Gastroesophageal sphincter (tissue), 4 donors: ENCODE measurements at regions not wholly inside any gene's neighbourhood (a gene's known extent, or its start where the extent isn't known, plus 50 kb on each side); places are given as distances from the start of the nearest gene placed in this dataset.

ENCODE experiments used
- ATAC-seq: fragments of 150-250 bp; one replicate; pipeline ENCODE4 v1.9.1; 2016; ENCODE audit warnings: mild to moderate bottlenecking, moderate library complexity
- H3K27ac ChIP-seq, 4 donors: fragments of 200-600 bp; sonication (generic) in 3 of 4; 1 replicate in 3 of 4; 2 replicates in 1 of 4; pipeline ENCODE4 v1.5.1; 2016 to 2019
- H3K27me3 ChIP-seq: fragments of 200-600 bp; sonication (generic); one replicate; pipeline ENCODE4 v1.5.1; 2019
- H3K36me3 ChIP-seq, 2 donors: fragments of 200-600 bp; sonication (generic); one replicate each; pipeline ENCODE4 v1.5.1; 2019; ENCODE audit warnings: control low read depth in 1 of 2
- H3K4me1 ChIP-seq, 3 donors: fragments of 200-600 bp; sonication (generic); 1 replicate in 2 of 3; 2 replicates in 1 of 3; pipeline ENCODE4 v1.5.1; 2016 to 2019; ENCODE audit warnings: control low read depth in 2 of 3
- H3K4me3 ChIP-seq, 2 donors: fragments of 200-600 bp; sonication (generic); one replicate each; pipeline ENCODE4 v1.5.1; 2019; ENCODE audit warnings: mild to moderate bottlenecking in 1 of 2, moderate library complexity in 1 of 2
- H3K9me3 ChIP-seq, 3 donors: fragments of 200-600 bp; sonication (generic); one replicate each; pipeline ENCODE4 v1.5.1; 2017 to 2019; ENCODE audit warnings: control low read depth in 2 of 3
- EP300 ChIP-seq: sonication (generic); formaldehyde crosslinking; IDR thresholded peaks from one replicate; pipeline ENCODE4 v1.6.1; 2017; ENCODE audit warnings: antibody characterized with exemption, mild to moderate bottlenecking
- POLR2A ChIP-seq, 2 donors: fragments of 450-650 bp; IDR thresholded peaks; one replicate each; pipeline ENCODE4 v1.6.1; 2017; ENCODE audit warnings: antibody characterized with exemption in 2 of 2, mild to moderate bottlenecking in 2 of 2, moderate library complexity in 1 of 2
- POLR2AphosphoS5 ChIP-seq: sonication (generic); formaldehyde crosslinking; IDR thresholded peaks from one replicate; pipeline ENCODE4 v1.6.1; 2017; ENCODE audit warnings: antibody characterized with exemption
- WGBS, 2 donors: methylation state at CpG; one replicate each; pipeline ENCODE4 v1.1.5; 2018; ENCODE audit warnings: low coverage in 1 of 2; 5-methylcytosine and 5-hydroxymethylcytosine counted together
- TF ChIP-seq, protein P1 (sequence below), 4 experiments: fragments of 200-600 bp in 2 of 4; fragments of 450-650 bp in 2 of 4; sonication (generic) in 1 of 4; IDR thresholded peaks; one replicate each; pipeline ENCODE4 v1.5.1; 2017 to 2019; ENCODE audit warnings: antibody characterized with exemption in 4 of 4, mild to moderate bottlenecking in 2 of 4, moderate library complexity in 2 of 4

DNA sequence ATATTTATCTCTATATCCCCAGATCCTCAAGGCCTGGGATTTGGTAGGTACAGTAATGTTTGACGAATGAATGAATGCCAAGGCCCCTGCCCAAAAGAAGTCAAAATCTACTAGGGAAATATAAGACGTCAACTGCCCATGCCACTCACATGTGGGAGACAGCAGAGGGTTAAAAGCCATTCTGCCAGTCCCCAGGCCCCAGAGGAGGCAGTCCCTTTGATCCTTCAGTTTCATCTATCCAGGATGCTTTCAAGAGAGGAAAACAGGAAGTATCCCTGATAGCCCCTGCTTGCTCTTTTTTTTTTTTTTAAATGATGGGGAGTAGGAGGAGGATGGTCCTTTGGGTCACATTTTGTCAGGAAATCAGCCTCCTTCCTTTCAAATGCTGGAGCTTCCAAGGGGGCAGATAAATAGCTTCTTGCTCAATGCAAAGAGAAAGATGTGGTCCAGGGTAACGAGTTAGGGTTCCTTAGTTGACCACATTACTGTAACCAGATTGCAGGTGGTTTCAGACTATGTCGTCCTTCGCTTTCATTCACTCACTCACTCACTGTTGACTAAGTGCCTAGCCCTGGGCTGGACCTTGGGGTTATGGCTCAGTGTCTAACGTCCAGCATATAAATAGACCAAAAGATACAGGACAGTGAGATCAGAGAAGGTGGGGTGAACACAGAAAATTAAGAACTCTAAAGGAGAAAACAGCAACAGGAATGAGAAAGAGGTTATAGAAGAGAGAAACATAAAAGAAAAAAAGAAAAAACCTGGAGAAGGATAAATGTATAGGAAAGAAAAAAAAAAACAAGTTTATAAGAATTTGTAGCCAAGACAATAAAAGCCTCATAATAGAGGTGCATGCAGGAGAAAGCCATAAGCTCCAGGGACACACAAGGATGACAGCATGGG lies 64.6 kb upstream of the PIM1 start:
- ATAC-seq, result no peak
- no peaks in the 10 kb centered on the region for H3K36me3 ChIP-seq
- peaks cover 5 to 30% (median 21%) of the 10 kb centered on the region in 3 donors for H3K4me1 ChIP-seq
- no peak for TF ChIP-seq EP300
- TF ChIP-seq, protein P1, sequence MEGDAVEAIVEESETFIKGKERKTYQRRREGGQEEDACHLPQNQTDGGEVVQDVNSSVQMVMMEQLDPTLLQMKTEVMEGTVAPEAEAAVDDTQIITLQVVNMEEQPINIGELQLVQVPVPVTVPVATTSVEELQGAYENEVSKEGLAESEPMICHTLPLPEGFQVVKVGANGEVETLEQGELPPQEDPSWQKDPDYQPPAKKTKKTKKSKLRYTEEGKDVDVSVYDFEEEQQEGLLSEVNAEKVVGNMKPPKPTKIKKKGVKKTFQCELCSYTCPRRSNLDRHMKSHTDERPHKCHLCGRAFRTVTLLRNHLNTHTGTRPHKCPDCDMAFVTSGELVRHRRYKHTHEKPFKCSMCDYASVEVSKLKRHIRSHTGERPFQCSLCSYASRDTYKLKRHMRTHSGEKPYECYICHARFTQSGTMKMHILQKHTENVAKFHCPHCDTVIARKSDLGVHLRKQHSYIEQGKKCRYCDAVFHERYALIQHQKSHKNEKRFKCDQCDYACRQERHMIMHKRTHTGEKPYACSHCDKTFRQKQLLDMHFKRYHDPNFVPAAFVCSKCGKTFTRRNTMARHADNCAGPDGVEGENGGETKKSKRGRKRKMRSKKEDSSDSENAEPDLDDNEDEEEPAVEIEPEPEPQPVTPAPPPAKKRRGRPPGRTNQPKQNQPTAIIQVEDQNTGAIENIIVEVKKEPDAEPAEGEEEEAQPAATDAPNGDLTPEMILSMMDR (IDR thresholded peaks at IDR 0.05), result no peak
- no peak for TF ChIP-seq POLR2A (IDR thresholded peaks at IDR 0.05)
- no peak for TF ChIP-seq POLR2AphosphoS5
- peak overlapping the region in 1 of 4 donors; percentile 84 for H3K27ac ChIP-seq
- H3K4me3 ChIP-seq, result no peak overlapping the region
- no peaks in the 10 kb centered on the region for H3K27me3 ChIP-seq
- 82 to 84% methylated on average over 6 of the region's 6 CpGs for whole genome bisulfite sequencing, 2 donors
- H3K9me3 ChIP-seq, result no peaks in the 10 kb centered on the region

DNA sequence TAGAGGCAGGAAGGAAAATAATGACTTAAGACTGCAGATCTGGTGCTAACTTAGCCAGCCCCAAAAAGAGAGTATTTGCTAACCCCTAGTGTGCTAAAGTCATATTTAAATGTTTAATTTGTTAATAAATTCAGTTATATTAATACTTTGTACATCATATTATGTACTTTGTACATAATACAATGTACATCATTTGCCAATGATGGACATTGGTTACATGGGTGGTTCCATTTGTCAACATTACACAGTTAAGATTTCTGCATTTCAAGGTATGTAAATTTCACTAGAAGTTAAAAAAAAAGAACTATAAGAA lies 63.9 kb upstream of the PIM1 start:
- Histone ChIP-seq H3K36me3 (no peaks in the 10 kb centered on the region), H3K9me3 (no peaks in the 10 kb centered on the region), H3K4me1 (peaks cover 5 to 30% (median 21%) of the 10 kb centered on the region in 3 donors), H3K27me3 (no peaks in the 10 kb centered on the region), H3K27ac (no peak overlapping the region), H3K4me3 (no peak overlapping the region)
- TF ChIP-seq EP300 (no peak), POLR2A (IDR thresholded peaks at IDR 0.05) (no peak), POLR2AphosphoS5 (no peak)
- TF ChIP-seq, protein P1 (IDR thresholded peaks at IDR 0.05), result no peak
- ATAC-seq, result no peak

DNA sequence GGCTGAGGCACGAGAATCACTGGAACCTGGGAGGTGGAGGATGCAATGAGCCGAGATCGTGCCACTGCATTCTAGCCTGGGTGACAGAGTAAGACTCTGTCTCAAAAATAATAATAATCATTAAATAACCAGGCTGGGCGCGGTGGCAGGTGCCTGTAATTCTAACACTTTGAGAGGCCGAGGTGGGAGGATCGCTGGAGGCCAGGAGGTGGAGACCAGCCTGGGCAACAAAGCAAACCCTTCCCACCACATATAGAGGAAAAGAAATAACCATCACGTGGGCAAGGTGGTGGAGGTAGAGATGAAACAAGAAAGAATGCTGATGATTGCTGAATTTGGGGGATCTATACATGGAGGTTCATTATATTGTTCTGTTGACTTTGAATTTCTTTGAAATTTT lies 63.4 kb upstream of the PIM1 start:
- peaks cover 5 to 30% (median 21%) of the 10 kb centered on the region in 3 donors for H3K4me1 ChIP-seq
- no peaks in the 10 kb centered on the region for H3K27me3 ChIP-seq
- WGBS, 2 donors, result 89 to 100% methylated on average over 3 to 8 of the region's 8 CpGs
- TF ChIP-seq POLR2A (IDR thresholded peaks at IDR 0.05) (no peak), POLR2AphosphoS5 (no peak), EP300 (no peak)
- TF ChIP-seq, protein P1 (IDR thresholded peaks at IDR 0.05), result no peak
- ATAC-seq, result no peak
- no peak overlapping the region for H3K27ac ChIP-seq
- no peaks in the 10 kb centered on the region for H3K9me3 ChIP-seq
- H3K36me3 ChIP-seq, result no peaks in the 10 kb centered on the region
- H3K4me3 ChIP-seq, result no peak overlapping the region

- Histone ChIP-seq H3K4me3 (no peak overlapping the region), H3K9me3 (no peaks in the 10 kb centered on the region), H3K27ac (no peak overlapping the region), H3K4me1 (peaks cover 5 to 26% (median 17%) of the 10 kb centered on the region in 3 donors), H3K36me3 (no peaks in the 10 kb centered on the region), H3K27me3 (no peaks in the 10 kb centered on the region)
- ATAC-seq, result no peak
- WGBS, 2 donors, result 61 to 70% methylated on average over 2 to 3 of the region's 7 CpGs
- no peak for TF ChIP-seq POLR2AphosphoS5
- TF ChIP-seq, protein P1 (IDR thresholded peaks at IDR 0.05), result no peak
- no peak for TF ChIP-seq EP300
- no peak for TF ChIP-seq POLR2A (IDR thresholded peaks at IDR 0.05)
Measured at GRCh38 chr6:37106982-37107491, 62.9 kb upstream of the PIM1 start.
